Loucy (cell line): ENCODE measurements at regions not wholly inside any gene's neighbourhood (a gene's known extent, or its start where the extent isn't known, plus 50 kb on each side); places are given as distances from the start of the nearest gene placed in this dataset.

Experiments used
- H2AFZ ChIP-seq: fragments of 200-600 bp; sonication (generic); 2 replicates; pipeline ENCODE4 v1.6.0; 2016; ENCODE audit warnings: antibody characterized with exemption, mild to moderate bottlenecking, low read length, moderate library complexity
- H3F3A ChIP-seq: fragments of 200-600 bp; 2 replicates; pipeline ENCODE4 v1.6.0; 2016; ENCODE audit warnings: antibody characterized with exemption, low read depth, mild to moderate bottlenecking
- H3K27me3 ChIP-seq: fragments of 200-600 bp; sonication (generic); 2 replicates; pipeline ENCODE4 v1.6.1; 2014; ENCODE audit warnings: low read length, mild to moderate bottlenecking; ENCODE audit not compliant: insufficient read depth, poor library complexity, severe bottlenecking
- H3K36me3 ChIP-seq: fragments of 200-600 bp; sonication (generic); 2 replicates; pipeline ENCODE4 v1.6.1; 2016; ENCODE audit warnings: low read length; ENCODE audit not compliant: insufficient read depth
- H3K4me1 ChIP-seq: fragments of 200-600 bp; sonication (generic); 2 replicates; pipeline ENCODE4 v1.5.1; 2014; ENCODE audit warnings: low read length, mild to moderate bottlenecking; ENCODE audit not compliant: insufficient read depth, poor library complexity, severe bottlenecking
- H3K4me2 ChIP-seq: fragments of 200-600 bp; sonication (generic); 2 replicates; pipeline ENCODE4 v1.6.0; 2014; ENCODE audit warnings: antibody characterized with exemption, low read length, low read depth, mild to moderate bottlenecking; ENCODE audit not compliant: poor library complexity, severe bottlenecking
- H3K4me3 ChIP-seq: fragments of 200-600 bp; sonication (generic); 2 replicates; pipeline ENCODE4 v1.5.1; 2014; ENCODE audit warnings: low read length, mild to moderate bottlenecking, mixed read lengths; ENCODE audit not compliant: poor library complexity, severe bottlenecking
- H3K79me2 ChIP-seq: fragments of 200-600 bp; sonication (generic); 2 replicates; pipeline ENCODE4 v1.6.1; 2014; ENCODE audit warnings: low read length; ENCODE audit not compliant: insufficient read depth
- H3K9ac ChIP-seq: fragments of 200-600 bp; sonication (generic); 2 replicates; pipeline ENCODE4 v1.6.0; 2014; ENCODE audit warnings: mild to moderate bottlenecking, low read depth, low read length, moderate library complexity; ENCODE audit not compliant: poor library complexity, severe bottlenecking
- H3K9me2 ChIP-seq: fragments of 200-600 bp; sonication (generic); replicated peaks from 2 replicates; pipeline ENCODE4 v1.6.1; 2016; ENCODE audit warnings: low read depth, low read length, mixed read lengths
- H3K9me3 ChIP-seq: fragments of 200-600 bp; sonication (generic); 2 replicates; pipeline ENCODE4 v1.6.1; 2014; ENCODE audit warnings: mild to moderate bottlenecking, antibody characterized with exemption, low read length, low read depth; ENCODE audit not compliant: insufficient read depth
- H4K20me1 ChIP-seq: fragments of 200-600 bp; sonication (generic); 2 replicates; pipeline ENCODE4 v1.6.0; 2014; ENCODE audit warnings: antibody characterized with exemption, low read length, mild to moderate bottlenecking; ENCODE audit not compliant: insufficient read depth, poor library complexity, severe bottlenecking
- EZH2phosphoT487 ChIP-seq: fragments of 200-600 bp; IDR thresholded peaks from 2 replicates; pipeline ENCODE4 v1.6.1; 2018; ENCODE audit warnings: antibody characterized with exemption, mild to moderate bottlenecking, moderate library complexity, borderline replicate concordance
- TF ChIP-seq, protein P1 (sequence below): fragments of 200-600 bp; sonication (generic); conservative IDR thresholded peaks from 2 replicates; pipeline ENCODE4 v1.5.1; 2014; ENCODE audit warnings: mild to moderate bottlenecking, antibody characterized with exemption, low read length

DNA sequence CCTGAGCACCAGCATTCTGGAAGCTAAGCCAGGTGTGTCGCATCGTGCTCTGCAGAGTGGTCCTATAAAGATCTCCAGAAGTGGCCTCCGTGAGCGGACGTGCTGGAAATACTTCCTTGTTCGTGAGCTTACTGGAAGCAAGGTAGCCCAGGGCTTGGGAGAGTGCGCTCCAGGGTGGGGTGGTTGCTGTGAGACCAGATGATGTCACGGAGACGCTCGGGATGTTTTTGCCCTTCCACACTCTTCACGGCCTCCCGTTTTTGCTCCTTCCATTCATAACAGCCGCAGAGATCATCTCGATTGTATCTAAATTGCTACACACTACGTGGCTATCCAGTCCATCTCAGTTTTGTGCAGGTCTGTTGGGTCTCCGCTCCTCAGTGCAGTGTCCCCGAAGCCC is 373.4 kb downstream of the THBS2 start:
- no peaks in the 10 kb centered on the region for H3K4me1 ChIP-seq
- H3K9me3 ChIP-seq: peaks cover 6% of the 10 kb centered on the region; the same call in 1 of the 2 replicates
- H3K36me3 ChIP-seq: no peaks in the 10 kb centered on the region
- H3K4me2 ChIP-seq: no peak overlapping the region
- no peak overlapping the region for H3K4me3 ChIP-seq
- H3F3A ChIP-seq: no peaks in the 10 kb centered on the region
- no peaks in the 10 kb centered on the region for H4K20me1 ChIP-seq
- no peak for TF ChIP-seq EZH2phosphoT487
- TF ChIP-seq, protein P1, sequence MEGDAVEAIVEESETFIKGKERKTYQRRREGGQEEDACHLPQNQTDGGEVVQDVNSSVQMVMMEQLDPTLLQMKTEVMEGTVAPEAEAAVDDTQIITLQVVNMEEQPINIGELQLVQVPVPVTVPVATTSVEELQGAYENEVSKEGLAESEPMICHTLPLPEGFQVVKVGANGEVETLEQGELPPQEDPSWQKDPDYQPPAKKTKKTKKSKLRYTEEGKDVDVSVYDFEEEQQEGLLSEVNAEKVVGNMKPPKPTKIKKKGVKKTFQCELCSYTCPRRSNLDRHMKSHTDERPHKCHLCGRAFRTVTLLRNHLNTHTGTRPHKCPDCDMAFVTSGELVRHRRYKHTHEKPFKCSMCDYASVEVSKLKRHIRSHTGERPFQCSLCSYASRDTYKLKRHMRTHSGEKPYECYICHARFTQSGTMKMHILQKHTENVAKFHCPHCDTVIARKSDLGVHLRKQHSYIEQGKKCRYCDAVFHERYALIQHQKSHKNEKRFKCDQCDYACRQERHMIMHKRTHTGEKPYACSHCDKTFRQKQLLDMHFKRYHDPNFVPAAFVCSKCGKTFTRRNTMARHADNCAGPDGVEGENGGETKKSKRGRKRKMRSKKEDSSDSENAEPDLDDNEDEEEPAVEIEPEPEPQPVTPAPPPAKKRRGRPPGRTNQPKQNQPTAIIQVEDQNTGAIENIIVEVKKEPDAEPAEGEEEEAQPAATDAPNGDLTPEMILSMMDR: no peak
- no peak overlapping the region for H3K9ac ChIP-seq
- no peak overlapping the region for H2AFZ ChIP-seq
- no peaks in the 10 kb centered on the region for H3K27me3 ChIP-seq
- H3K79me2 ChIP-seq: no peaks in the 10 kb centered on the region
- H3K9me2 ChIP-seq: no peaks in the 10 kb centered on the region

DNA sequence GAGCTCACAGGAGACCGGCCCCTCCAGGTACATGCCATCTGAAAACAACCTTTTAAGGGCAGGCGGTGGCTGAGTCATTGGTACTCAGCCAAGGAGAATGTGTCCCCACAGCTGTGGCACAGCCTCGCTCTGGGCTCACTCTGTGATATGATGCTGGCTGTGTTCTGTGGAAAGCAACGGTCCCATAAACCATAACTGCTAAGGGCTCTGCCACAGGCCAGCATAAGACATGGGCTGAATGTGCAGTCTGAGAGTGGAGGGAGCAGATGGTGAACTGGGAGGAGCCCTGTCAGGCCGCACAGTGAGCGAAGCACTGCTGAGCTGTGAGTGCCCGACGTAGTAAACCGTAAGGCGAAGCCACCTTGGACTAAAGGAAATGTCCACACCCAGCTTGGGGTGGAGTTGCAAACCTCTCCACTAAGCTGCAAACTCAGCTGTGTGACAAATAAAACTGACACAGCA is 375.8 kb downstream of the THBS2 start:
- H2AFZ ChIP-seq: no peak overlapping the region
- no peaks in the 10 kb centered on the region for H3K27me3 ChIP-seq
- no peak overlapping the region for H3K4me2 ChIP-seq
- H3K9me3 ChIP-seq: peaks cover 11% of the 10 kb centered on the region; the same call in 1 of the 2 replicates
- H3K9me2 ChIP-seq: no peaks in the 10 kb centered on the region
- no peak for TF ChIP-seq EZH2phosphoT487
- TF ChIP-seq, protein P1: no peak
- no peaks in the 10 kb centered on the region for H3K36me3 ChIP-seq
- H3F3A ChIP-seq: no peaks in the 10 kb centered on the region
- no peaks in the 10 kb centered on the region for H3K4me1 ChIP-seq
- no peaks in the 10 kb centered on the region for H3K79me2 ChIP-seq
- H3K9ac ChIP-seq: no peak overlapping the region
- H4K20me1 ChIP-seq: no peaks in the 10 kb centered on the region
- H3K4me3 ChIP-seq: no peak overlapping the region

DNA sequence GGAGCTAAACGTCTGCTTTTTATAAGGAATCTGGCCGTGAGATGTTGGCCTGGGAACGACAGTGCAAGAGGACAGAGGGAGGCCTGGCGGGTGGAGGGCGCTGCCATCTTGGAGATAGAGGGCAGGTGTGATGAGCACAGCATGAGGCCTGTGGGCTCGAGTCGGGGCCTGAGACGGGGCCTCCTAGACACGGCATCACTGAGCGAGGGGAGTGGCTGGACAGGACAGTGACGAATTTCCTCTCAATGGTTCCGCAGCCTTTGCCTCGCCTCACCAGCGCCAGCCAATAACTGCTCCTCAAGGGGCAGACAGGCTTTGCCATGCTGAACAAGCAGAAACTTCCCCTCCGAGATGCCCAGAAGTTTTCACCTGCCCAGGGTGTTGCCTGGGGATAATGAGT is 376.7 kb downstream of the THBS2 start:
- Histone ChIP-seq H4K20me1 (no peaks in the 10 kb centered on the region), H3K79me2 (no peaks in the 10 kb centered on the region), H3K36me3 (no peaks in the 10 kb centered on the region), H3K9me3 (peaks cover 13% of the 10 kb centered on the region; the same call in 1 of the 2 replicates), H3K9ac (no peak overlapping the region), H3F3A (no peaks in the 10 kb centered on the region), H3K9me2 (no peaks in the 10 kb centered on the region), H2AFZ (no peak overlapping the region), H3K4me2 (no peak overlapping the region), H3K27me3 (no peaks in the 10 kb centered on the region), H3K4me3 (no peak overlapping the region), H3K4me1 (no peaks in the 10 kb centered on the region)
- no peak for TF ChIP-seq EZH2phosphoT487
- TF ChIP-seq, protein P1: no peak
